Thyroid gland (tissue), 4 donors: ENCODE measurements at regions not wholly inside any gene's neighbourhood (a gene's known extent, or its start where the extent isn't known, plus 50 kb on each side); places are given as distances from the start of the nearest gene placed in this dataset.

ENCODE experiments used
- DNase-seq, 2 donors: peaks; one replicate each; pipeline ENCODE4 v3.0.0-alpha.2; 2019
- H3K27ac ChIP-seq, 3 donors: fragments of 200-600 bp; sonication (generic); 1 replicate in 2 of 3; 2 replicates in 1 of 3; pipeline ENCODE4 v1.5.1; 2016 to 2019; ENCODE audit warnings: mild to moderate bottlenecking in 1 of 3, moderate library complexity in 1 of 3
- H3K27me3 ChIP-seq: fragments of 200-600 bp; sonication (generic); one replicate; pipeline ENCODE4 v1.5.1; 2019
- H3K36me3 ChIP-seq, 2 donors: fragments of 200-600 bp; sonication (generic); one replicate each; pipeline ENCODE4 v1.5.1; 2016 to 2019
- H3K4me1 ChIP-seq, 2 donors: fragments of 200-600 bp; sonication (generic); one replicate each; pipeline ENCODE4 v1.5.1; 2017 to 2019
- H3K4me3 ChIP-seq, 3 donors: fragments of 200-600 bp; sonication (generic); replicated peaks in 1 of 3; 1 replicate in 2 of 3; 2 replicates in 1 of 3; pipeline ENCODE4 v1.5.1; 2016; ENCODE audit warnings: mild to moderate bottlenecking in 1 of 3
- H3K9me3 ChIP-seq: fragments of 200-600 bp; sonication (generic); one replicate; pipeline ENCODE4 v1.5.1; 2017
- CTCF ChIP-seq, 6 experiments: fragments of 200-600 bp in 3 of 6; fragments of 450-650 bp in 3 of 6; sonication (generic) in 3 of 6; IDR thresholded peaks; one replicate each; pipeline ENCODE4 v1.5.1; 2016 to 2019; ENCODE audit warnings: antibody characterized with exemption in 6 of 6, mild to moderate bottlenecking in 2 of 6, inconsistent platforms in 1 of 6, moderate library complexity in 1 of 6
- POLR2A ChIP-seq, 2 donors: fragments of 450-650 bp; IDR thresholded peaks; one replicate each; pipeline ENCODE4 v1.6.1; 2017; ENCODE audit warnings: antibody characterized with exemption in 2 of 2, mild to moderate bottlenecking in 2 of 2, moderate library complexity in 1 of 2
- WGBS, 2 donors: methylation state at CpG; one replicate each; pipeline ENCODE4 v1.1.5; 2017; 5-methylcytosine and 5-hydroxymethylcytosine counted together
- intact Hi-C: fragments of 100-400 bp; cut with DNase I; formaldehyde crosslinking; loops from one replicate; pipeline ENCODE4 v1.15.1; 2023

- H3K4me1 ChIP-seq, result peaks cover 0 to 6% of the 10 kb centered on the region in 2 donors
- H3K27ac ChIP-seq, result no peak overlapping the region
- H3K4me3 ChIP-seq, result no peak overlapping the region
- 37 to 59% methylated on average over 7 of the region's 7 CpGs for whole genome bisulfite sequencing, 2 donors
- no peaks in the 10 kb centered on the region for H3K27me3 ChIP-seq
- H3K9me3 ChIP-seq, result no peaks in the 10 kb centered on the region
- DNase-seq, result peak in 1 of 2 donors; percentile 15
- intact Hi-C loops, result no loop called here
- TF ChIP-seq CTCF (IDR thresholded peaks at IDR 0.05) (no peak), POLR2A (IDR thresholded peaks at IDR 0.05) (no peak)
- no peaks in the 10 kb centered on the region for H3K36me3 ChIP-seq
Measured at GRCh38 chr14:65302571-65303189, 109.8 kb upstream of the FUT8 start.

GRCh38 chr14:65303190-65303898 is 109.2 kb upstream of the FUT8 start:
- no peaks in the 10 kb centered on the region for H3K36me3 ChIP-seq

GRCh38 chr14:65303899-65304222 is 108.7 kb upstream of the FUT8 start:
- TF ChIP-seq POLR2A (IDR thresholded peaks at IDR 0.05), result no peak
- no peak for TF ChIP-seq CTCF (IDR thresholded peaks at IDR 0.05)
- H3K27ac ChIP-seq, result no peak overlapping the region
- no peak for DNase-seq

More at GRCh38 chr14:65303190-65303898, 109.2 kb upstream of the FUT8 start:
- WGBS, 2 donors, result 71 to 72% methylated on average over 8 of the region's 8 CpGs
- TF ChIP-seq CTCF (IDR thresholded peaks at IDR 0.05), result no peak
- no peak for TF ChIP-seq POLR2A (IDR thresholded peaks at IDR 0.05)
- Histone ChIP-seq H3K4me1 (peaks cover 0 to 6% of the 10 kb centered on the region in 2 donors), H3K9me3 (no peaks in the 10 kb centered on the region), H3K27me3 (no peaks in the 10 kb centered on the region), H3K4me3 (no peak overlapping the region), H3K27ac (no peak overlapping the region)
- intact Hi-C loops, result no loop called here
- DNase-seq, result no peak

GRCh38 chr14:65304239-65304638 is 108.3 kb upstream of the FUT8 start:
- Histone ChIP-seq H3K4me3 (no peak overlapping the region), H3K9me3 (no peaks in the 10 kb centered on the region), H3K36me3 (no peaks in the 10 kb centered on the region), H3K27ac (no peak overlapping the region), H3K4me1 (peaks cover 0 to 6% of the 10 kb centered on the region in 2 donors), H3K27me3 (no peaks in the 10 kb centered on the region)
- WGBS, 2 donors, result 73 to 93% methylated on average over 4 of the region's 4 CpGs
- TF ChIP-seq POLR2A (IDR thresholded peaks at IDR 0.05) (no peak), CTCF (IDR thresholded peaks at IDR 0.05) (no peak)
- intact Hi-C loops, result no loop called here
- DNase-seq, result no peak

More at GRCh38 chr14:65303899-65304222, 108.7 kb upstream of the FUT8 start:
- no peaks in the 10 kb centered on the region for H3K27me3 ChIP-seq
- intact Hi-C loops, result no loop called here
- no peaks in the 10 kb centered on the region for H3K36me3 ChIP-seq
- WGBS, 2 donors, result 61% methylated on average over 6 of the region's 6 CpGs
- H3K4me3 ChIP-seq, result no peak overlapping the region
- peaks cover 0 to 6% of the 10 kb centered on the region in 2 donors for H3K4me1 ChIP-seq
- no peaks in the 10 kb centered on the region for H3K9me3 ChIP-seq

GRCh38 chr14:65304963-65305362 is 107.6 kb upstream of the FUT8 start:
- no peak for DNase-seq
- H3K27ac ChIP-seq, result no peak overlapping the region
- H3K4me3 ChIP-seq, result no peak overlapping the region
- H3K27me3 ChIP-seq, result no peaks in the 10 kb centered on the region
- peaks cover 0 to 6% of the 10 kb centered on the region in 2 donors for H3K4me1 ChIP-seq
- TF ChIP-seq CTCF (IDR thresholded peaks at IDR 0.05) (no peak), POLR2A (IDR thresholded peaks at IDR 0.05) (no peak)
- intact Hi-C loops, result no loop called here
- H3K9me3 ChIP-seq, result no peaks in the 10 kb centered on the region
- WGBS, 2 donors, result 93 to 100% methylated on average over 2 of the region's 2 CpGs
- H3K36me3 ChIP-seq, result no peaks in the 10 kb centered on the region
